HG03095 (cell line): ENCODE measurements at regions not wholly inside any gene's neighbourhood (a gene's known extent, or its start where the extent isn't known, plus 50 kb on each side); places are given as distances from the start of the nearest gene placed in this dataset.

Experiments used
- ATAC-seq: cut with Tn5 transposase; IDR thresholded peaks from one replicate; pipeline ENCODE4 v1.9.1; 2021; ENCODE audit warnings: moderate library complexity; ENCODE audit not compliant: unreplicated experiment

DNA sequence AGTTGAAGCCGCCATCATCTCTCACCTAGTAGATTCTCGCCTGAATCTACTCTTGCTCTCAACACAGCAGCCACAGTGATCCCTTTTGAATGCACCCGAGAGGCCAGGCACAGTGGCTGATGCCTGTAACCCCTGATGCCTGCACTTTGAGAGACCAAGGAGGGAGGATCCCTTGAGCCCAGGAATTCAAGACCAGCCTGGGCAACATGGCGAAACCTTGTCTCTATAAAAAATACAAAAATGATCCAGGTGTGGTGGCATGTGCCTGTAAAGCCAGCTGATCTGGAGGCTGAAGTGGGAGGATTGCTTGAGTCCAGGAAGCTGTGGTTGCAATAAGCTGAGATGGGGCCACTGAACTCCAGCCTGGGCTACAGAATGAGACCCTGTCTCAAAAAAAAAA lies 60.3 kb upstream of the EML4 start:
- no peak for ATAC-seq

DNA sequence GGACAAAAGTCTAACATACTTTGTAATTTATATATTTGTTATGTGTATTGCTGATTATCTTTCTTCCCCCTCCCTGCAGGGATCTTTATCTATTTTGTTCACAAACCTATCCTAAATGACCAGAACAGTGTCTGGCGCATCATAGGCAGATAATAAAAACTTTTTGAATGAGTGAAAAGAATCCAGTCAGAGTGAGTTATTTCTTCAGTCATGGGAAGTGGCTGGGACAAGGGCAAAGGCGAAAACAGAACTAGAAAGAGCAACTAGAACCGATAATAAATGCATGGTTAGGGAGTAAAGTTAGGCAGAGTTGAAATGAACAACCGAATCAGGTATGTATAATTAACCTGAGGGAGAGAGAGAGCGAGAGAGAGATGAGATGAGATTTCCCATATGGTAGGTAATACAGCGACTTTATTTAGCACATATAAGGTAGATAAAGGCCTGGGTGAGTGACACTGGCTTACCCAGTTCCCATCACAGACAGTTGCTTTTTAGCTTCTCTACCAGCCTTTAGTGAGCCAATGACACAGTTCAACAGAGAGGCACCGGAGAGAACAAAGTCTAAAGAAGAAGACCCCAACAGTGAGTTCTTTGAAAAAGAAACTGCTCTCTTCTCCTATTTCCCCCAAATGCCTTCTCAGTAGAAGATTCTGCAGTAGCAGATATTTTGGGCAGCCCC lies 59.1 kb upstream of the EML4 start:
- no peak for ATAC-seq

DNA sequence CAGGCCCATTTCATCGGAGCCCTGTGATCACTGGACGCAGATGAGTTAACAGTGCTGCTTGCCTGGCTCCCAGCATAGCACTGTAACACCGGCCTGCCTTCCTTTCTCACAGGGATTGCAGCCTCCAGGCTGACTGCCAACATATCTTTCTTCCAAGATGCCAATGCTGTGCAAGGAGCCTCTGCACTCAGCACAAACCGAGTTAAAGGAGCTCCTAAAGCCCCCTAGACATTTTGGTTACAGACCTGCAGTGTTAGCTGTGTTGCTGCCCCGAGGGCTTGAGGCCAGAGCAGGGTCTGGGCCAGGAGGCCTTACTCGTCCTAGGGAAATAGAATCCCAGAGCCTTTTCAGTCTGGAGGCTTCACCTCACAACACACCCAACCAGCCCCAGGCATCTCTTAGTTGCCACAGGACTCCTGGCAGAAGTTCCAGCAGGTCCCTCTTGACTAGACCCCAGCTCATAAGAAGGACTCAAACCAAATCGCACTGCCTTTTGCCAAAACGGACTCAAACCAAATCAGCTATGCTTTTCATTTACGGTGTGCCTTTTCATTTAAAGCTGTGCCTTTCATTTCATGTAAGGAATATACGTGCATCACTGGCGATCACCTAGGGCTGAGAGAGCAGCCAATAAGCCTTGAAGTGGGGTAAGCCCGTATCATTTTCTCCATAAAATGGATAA lies 58.4 kb upstream of the EML4 start:
- ATAC-seq = no peak

DNA sequence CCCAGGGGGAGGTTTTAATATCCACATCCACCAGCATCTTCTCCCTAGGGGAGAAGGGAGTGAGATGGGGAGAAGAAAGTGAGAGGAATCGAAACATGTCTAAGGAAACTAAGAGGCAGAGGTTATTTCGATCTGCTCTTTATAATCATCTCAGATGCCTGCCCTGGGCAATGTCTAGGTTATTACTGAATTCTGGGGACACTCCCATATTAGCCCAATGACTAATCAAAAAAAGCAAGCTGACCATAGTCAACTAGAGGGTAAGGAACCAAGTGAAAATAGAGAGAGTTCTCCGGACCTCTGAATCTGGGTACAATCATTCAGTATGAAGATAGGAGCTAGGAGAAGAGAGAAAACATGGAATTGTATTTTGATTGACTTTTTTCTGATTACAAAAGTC lies 56.7 kb upstream of the EML4 start:
- ATAC-seq = no peak

DNA sequence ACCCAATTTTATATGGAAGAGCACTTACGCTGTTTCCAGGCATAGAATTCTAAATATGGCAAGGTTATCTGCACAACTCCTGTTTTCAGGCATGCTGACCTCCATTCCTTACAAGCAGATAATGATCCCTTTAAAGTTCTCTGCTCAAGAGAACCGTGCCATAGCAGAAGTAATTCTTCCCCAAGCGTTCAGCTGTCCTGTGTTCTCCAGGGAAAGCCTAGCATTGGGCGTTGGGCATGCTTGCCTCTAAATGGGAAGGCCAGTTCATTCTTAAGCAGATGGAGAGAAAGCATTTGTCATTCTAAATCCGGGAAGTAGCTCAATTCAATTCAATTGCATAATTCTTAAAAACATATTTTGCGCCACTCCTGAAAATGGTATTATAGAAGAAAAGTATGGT lies 55.7 kb upstream of the EML4 start:
- no peak for ATAC-seq

DNA sequence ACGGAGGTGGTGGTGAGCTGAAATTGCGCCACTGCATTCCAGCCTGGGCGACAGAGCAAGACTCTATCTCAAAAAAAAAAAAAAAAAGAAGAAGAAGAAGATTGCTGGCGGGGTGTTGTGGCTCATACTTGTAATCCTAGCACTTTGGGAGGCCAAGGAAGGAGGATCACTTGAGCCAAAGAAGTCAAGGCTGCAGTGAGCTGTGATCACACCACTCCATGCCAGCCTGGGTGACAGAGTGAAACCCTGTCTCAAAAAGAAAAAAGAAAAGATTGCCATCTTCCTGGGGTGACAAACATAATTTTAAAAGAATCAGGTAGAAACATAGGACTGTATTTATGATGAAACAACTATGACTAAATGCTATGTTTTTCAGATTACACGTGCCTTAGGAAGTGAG lies 55.1 kb upstream of the EML4 start:
- ATAC-seq = no peak

DNA sequence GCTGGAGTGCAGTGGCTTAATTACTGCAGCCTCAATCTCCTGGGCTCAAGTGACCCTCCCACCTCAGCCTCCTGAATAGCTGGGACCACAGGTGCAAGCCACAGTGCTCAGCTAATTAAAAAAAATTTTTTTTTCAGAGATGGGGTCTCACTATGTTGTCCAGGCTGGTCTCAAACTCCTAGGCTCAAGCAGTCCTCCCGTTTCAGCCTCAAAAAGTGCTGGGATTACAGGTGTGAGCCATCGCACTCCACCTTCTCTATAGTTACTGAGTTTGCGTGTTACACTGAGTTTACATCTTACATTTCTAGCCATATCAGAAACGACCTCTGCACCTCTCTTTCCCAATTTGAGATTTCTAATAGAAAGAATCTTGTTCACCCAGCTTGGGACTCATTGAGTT lies 53.6 kb upstream of the EML4 start:
- no peak for ATAC-seq

DNA sequence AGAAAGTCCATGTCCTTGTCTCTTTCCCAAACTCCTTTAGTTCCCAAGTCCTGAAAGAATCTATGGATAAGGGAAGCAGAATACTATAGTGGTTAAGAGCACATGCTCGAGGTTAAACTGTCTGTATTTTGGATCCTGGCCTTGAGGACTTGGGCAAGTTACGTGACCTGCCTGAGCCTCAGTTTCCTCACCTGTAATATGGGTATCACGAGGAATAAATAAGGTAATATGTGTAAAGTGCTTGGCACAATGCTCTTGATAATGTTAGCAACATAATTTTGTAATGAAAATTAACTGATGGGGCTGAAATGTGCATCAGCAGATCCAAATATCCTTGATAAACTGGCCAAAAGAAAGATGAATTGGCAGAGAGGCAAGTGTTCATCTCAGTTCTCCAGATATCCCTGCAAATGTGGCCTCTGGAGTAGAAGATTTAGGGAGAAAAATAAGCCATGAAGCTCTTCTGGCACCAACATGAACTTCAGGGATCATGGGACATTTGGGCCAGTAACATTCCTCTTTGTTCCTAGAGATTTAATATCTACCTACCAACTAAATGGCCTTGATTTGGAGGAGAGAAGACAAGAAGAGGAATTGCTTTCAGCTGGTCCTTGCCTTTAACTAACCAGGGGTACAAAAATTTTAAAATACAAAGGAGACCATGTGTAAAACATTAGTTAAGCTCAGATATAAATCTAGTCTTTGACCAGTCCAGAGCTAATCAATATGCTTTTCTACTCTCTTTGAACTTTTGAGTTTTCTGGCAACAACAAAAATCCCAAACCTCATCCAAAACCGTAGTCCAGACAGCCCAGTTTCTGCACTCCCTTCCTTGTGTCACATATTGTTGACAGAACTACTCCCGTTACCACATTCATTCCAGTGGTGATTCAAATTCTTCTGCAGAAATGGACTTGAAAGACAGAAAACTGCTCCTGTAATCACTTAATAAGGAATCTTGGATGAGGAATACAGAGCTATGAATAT lies 52.7 kb upstream of the EML4 start:
- ATAC-seq = no peak

DNA sequence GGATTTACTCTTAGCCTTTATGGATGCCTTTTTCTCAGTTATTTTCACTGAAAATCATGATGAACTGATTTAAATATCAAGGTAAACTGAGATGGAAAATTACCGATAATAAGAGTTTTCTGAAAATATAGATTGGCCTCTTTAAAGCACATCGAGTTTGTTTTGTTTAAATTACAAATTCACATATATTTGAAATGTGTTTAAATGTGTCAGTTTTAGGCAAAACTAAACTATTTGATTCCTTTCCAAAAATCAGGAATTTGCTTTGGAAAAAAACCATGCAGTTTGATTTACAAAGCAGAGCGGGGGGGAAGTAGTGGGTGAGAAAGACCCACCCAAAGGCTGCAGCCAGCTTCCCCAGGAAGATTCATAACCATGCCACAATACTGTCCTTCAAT lies 52.0 kb upstream of the EML4 start:
- ATAC-seq = no peak

DNA sequence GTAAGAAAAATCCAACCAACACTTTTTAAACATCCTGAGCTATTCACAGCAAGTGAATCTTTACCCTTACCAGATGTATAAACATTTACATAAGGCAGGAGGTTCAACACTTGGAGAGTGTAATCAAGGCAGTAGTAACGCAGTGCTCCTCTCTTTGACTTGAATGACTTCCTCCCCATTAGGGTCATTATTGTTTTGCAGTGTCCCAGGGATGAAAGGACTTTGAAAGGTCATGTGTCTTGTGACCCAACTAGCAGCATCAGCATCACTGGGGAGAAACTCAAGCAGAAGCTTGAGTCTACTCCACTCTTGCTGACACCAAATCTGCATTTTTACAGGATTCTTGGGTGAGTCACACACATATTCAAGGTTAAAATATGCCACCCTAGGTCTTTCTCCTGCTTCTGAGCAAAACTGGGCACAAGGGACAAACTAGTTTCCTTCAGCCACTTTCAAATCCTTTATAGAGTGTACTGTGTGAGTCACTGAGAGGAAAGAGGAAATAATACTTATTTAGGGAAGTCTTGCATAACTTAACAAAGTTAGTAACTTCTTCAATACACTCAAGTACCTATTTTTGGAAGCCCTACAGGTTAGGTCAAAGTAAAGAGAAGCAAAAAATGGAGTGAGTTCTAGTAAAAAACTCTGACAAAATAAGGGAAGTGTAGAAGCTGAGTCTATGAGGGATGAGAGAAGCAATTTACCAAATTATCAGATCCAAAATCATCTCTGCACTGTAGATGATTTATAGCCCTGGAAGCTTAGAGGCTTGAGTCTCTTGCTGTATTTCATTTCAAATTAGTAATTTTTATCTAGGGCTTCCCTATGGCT lies 51.0 kb upstream of the EML4 start:
- peak; percentile 92 for ATAC-seq

DNA sequence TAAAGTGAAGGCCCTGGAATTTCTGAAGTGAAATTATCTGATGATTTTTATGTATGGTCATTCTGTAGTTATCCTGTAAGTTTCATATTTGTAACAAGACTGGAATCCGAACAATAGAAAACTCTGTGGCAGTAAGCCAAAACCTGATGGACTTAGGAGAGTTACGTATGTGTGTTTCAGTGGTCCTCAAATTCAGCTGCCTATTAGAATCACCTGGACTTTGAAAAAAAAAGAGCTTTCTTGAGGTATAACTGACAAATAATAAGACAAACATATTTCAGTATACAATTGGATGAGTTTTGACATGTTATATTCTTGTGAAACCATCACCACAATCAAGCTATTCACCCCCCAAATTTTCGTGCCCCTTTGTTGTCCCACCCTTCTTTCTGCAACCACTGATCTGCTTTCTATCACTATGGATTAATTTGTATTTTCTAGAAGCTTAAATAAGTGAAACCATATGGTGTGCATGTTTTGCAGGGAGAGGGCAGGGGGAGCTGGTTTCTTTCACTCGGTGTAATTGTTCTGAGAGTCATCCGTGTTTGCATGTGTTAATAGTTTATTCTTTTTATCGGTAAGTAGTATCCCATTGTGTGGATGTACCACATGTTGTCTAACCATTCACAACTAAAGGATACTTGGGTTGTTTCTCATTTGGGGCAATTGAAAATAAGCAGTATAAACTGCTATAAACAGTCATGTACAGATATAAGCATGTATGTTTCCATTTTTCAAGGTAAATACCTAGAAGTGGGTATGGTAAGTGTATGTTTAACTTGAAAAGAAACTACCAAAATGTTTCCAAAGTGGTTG lies 50.2 kb upstream of the EML4 start:
- no peak for ATAC-seq
